GM19324 (cell line): ENCODE measurements at regions not wholly inside any gene's neighbourhood (a gene's known extent, or its start where the extent isn't known, plus 50 kb on each side); places are given as distances from the start of the nearest gene placed in this dataset.

Experiments
- ATAC-seq: cut with Tn5 transposase; IDR thresholded peaks from one replicate; pipeline ENCODE4 v1.9.1; 2021; ENCODE audit warnings: mild to moderate bottlenecking, moderate library complexity; ENCODE audit not compliant: unreplicated experiment, low FRiP score

- no peak for ATAC-seq
Measured at GRCh38 chr6:16871047-16871446, 109.8 kb upstream of the ATXN1 start.

GRCh38 chr6:16868968-16869367, 107.7 kb upstream of the ATXN1 start:
- ATAC-seq = no peak

- no peak for ATAC-seq
Measured at GRCh38 chr6:16857969-16858592, 96.8 kb upstream of the ATXN1 start.

GRCh38 chr6:16855460-16855859, 94.2 kb upstream of the ATXN1 start:
- peak; percentile 59 for ATAC-seq

- peak; percentile 59 for ATAC-seq
Measured at GRCh38 chr6:16854986-16855385, 93.7 kb upstream of the ATXN1 start.

GRCh38 chr6:16852671-16853070, 91.4 kb upstream of the ATXN1 start:
- no peak for ATAC-seq

GRCh38 chr6:16851758-16852157, 90.5 kb upstream of the ATXN1 start:
- ATAC-seq = no peak

- no peak for ATAC-seq
Measured at GRCh38 chr6:16851044-16851540, 89.8 kb upstream of the ATXN1 start.

- ATAC-seq = no peak
Measured at GRCh38 chr6:16850681-16851026, 89.4 kb upstream of the ATXN1 start.

GRCh38 chr6:16849988-16850680, 88.9 kb upstream of the ATXN1 start:
- no peak for ATAC-seq

GRCh38 chr6:16849280-16849987, 88.2 kb upstream of the ATXN1 start:
- ATAC-seq = no peak

GRCh38 chr6:16846399-16846778, 85.1 kb upstream of the ATXN1 start:
- no peak for ATAC-seq

- ATAC-seq = no peak
Measured at GRCh38 chr6:16844183-16844582, 82.9 kb upstream of the ATXN1 start.

- ATAC-seq = no peak
Measured at GRCh38 chr6:16842676-16843075, 81.4 kb upstream of the ATXN1 start.

- no peak for ATAC-seq
Measured at GRCh38 chr6:16841241-16841640, 80.0 kb upstream of the ATXN1 start.

GRCh38 chr6:16840725-16841124, 79.5 kb upstream of the ATXN1 start:
- no peak for ATAC-seq

- ATAC-seq = no peak
Measured at GRCh38 chr6:16840291-16840690, 79.0 kb upstream of the ATXN1 start.

- no peak for ATAC-seq
Measured at GRCh38 chr6:16839631-16840179, 78.4 kb upstream of the ATXN1 start.

- ATAC-seq = no peak
Measured at GRCh38 chr6:16837217-16837972, 76.1 kb upstream of the ATXN1 start.

GRCh38 chr6:16836144-16836981, 75.1 kb upstream of the ATXN1 start:
- ATAC-seq = peak; percentile 66
